Esophagus mucosa (tissue), 1 donor: ENCODE measurements at regions not wholly inside any gene's neighbourhood (a gene's known extent, or its start where the extent isn't known, plus 50 kb on each side); places are given as distances from the start of the nearest gene placed in this dataset.
A peak's percentile ranks its signal among the peaks of the same experiment; 100 is the strongest.

Experiments
- ATAC-seq: fragments of 200-7000 bp; cut with Tn5 transposase; one replicate; pipeline ENCODE4 v1.9.1; 2020
- donor health status: DM: yes; HTN: yes; CAD: no.

GRCh38 chr2:62595474-62595873 is 89.5 kb upstream of the TMEM17 start:
- no peak for ATAC-seq

DNA sequence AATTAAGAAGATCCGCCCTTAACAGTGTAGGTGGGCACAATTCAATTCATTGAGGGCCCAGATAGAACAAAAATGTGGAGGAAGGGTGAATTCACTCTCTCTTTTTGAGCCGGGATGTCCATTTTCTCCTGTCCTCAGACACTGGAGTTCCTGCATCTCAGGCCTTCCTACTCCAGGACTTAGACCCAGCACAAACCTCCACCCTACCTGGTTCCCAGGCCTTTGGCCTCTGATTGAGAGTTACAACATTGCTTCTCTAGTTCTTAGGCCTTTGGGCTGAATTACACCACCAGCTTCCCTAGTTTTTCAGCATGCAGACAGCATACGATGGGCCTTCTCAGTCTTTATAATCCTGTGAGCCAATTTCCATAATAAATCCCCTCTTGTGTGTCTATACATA is 87.8 kb upstream of the TMEM17 start:
- no peak for ATAC-seq

DNA sequence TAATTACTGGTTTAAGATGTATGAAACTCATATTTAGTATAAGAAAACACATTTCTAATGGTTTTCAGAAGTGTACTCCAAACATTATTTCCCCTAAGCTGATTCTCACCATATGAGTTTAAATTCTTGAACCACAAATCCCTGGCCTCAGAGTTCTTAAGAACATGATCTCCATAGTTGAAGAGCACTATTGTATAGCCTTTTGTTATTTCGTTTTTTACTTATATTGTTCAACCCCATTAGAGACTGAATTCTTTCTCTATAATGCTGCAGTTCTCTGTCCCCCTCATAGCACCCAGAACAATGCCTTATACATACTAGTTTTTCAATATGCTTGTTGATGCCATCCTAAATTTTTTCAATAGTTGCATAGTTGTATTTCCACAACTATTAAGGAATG is 85.5 kb upstream of the TMEM17 start:
- no peak for ATAC-seq

DNA sequence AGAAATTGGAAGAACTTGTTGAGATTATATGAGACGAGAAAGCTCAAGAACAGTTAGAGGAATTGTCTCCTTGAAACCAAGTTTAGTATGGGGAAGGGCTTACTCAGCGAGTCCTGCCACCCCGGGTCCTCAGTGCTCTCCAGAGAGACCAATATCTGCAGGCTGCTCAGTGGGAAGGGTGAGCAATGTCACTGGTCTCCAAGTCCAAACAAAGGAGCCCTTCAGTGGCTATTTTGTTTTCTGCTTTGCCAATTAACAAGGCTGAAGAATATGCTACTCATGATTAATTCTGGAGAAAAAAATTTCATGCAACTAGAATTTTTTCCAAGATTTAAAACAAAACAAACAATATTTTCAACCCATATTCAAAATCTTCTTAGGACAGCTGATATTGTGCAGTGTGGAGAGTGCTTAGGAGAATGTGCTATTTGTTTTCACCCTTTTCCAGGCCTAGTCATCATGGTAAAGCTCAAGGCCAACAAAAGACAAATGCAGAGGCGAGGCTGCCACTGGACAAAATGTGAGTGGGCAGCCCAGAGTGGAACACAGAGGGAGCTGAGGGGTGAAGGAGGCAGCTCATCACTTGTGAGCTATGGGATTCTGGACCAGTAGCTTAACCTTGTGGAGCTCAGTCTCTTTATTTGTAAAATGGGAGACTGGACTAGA is 83.8 kb upstream of the TMEM17 start:
- no peak for ATAC-seq

- no peak for ATAC-seq
Observed at GRCh38 chr2:62587592-62587991, 81.6 kb upstream of the TMEM17 start.

- ATAC-seq: peak; percentile 93
Observed at GRCh38 chr2:62586981-62587380, 81.0 kb upstream of the TMEM17 start.

DNA sequence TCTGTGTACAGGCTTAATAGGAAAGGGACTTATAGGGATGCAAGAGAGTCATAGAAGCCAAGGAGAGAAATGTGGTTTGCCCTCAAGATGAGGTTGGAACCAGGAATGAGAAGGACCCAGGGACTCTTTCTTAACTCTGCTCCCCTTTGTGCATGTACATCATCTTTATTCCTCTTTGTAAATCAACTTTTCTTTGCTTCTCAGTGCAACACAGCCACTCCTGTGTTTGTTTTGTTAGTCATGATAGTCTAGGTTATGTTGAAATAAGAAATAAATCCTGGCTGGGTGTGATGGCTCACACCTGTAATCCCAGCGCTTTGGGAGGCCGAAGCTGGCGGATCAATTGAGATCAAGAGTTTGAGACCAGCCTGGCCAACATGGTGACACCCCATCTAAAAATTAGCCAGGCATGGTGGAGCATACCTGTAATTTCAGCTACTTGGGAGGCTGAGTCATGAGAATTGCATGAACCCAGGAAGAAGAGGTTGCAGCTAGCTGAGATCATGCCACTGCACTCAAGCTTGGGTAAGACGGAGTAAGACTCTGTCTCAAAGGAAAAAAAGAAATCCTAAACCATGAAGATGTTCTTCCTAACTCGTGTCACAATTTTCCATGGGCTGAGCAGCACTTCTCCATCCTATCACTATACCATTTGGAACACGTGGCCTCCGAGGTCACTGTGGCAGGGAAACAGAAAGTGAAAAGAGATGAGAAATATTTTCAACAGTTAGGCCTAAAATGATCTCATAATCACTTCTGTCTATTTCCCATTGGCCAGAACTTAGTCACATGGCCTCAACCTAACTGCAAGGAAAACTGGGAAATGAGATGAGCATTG is 73.0 kb upstream of the TMEM17 start:
- peak; percentile 92 for ATAC-seq

- ATAC-seq: peak; percentile 80
Observed at GRCh38 chr2:62577994-62578781, 72.2 kb upstream of the TMEM17 start.

GRCh38 chr2:62576276-62576939 is 70.4 kb upstream of the TMEM17 start:
- ATAC-seq: no peak

GRCh38 chr2:62573936-62574335 is 67.9 kb upstream of the TMEM17 start:
- no peak for ATAC-seq

DNA sequence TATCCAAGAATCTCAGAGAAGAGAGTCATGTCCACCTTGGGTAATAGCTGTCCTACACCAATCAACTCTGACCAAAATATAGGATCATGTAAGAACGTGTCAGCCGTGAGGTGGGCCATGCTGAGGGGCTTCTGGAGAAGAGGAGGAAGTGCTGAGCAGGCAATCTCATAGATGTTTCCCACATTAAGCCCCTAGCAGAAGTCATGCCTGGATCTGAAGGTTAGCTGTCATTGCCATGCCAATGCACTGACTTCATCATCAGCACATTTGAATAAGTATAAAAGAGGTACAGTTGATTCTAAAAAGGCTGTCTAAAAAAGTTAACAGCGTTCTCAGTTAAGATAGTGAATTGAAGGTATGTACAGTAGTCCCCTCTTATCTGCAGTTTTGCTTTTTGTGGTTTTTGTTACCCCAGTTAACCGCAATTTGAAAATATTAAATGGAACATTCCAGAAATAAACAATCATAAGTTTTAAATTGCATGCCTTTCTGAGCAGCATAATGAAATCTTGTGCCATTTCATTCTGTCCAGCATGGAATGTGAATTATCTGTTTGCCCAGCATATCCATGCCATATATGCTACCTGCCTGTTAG is 67.2 kb upstream of the TMEM17 start:
- ATAC-seq: no peak

- peak; percentile 45 for ATAC-seq
Observed at GRCh38 chr2:62570861-62571698, 65.1 kb upstream of the TMEM17 start.

- ATAC-seq: peak; percentile 34
Observed at GRCh38 chr2:62569907-62570841, 64.2 kb upstream of the TMEM17 start.

GRCh38 chr2:62568983-62569837 is 63.2 kb upstream of the TMEM17 start:
- ATAC-seq: no peak

- ATAC-seq: no peak
Observed at GRCh38 chr2:62568074-62568473, 62.1 kb upstream of the TMEM17 start.

- no peak for ATAC-seq
Observed at GRCh38 chr2:62567669-62568068, 61.7 kb upstream of the TMEM17 start.

- ATAC-seq: no peak
Observed at GRCh38 chr2:62566847-62567246, 60.9 kb upstream of the TMEM17 start.

GRCh38 chr2:62565309-62565908 is 59.4 kb upstream of the TMEM17 start:
- no peak for ATAC-seq
